K562 (cell line): ENCODE measurements at regions not wholly inside any gene's neighbourhood (a gene's known extent, or its start where the extent isn't known, plus 50 kb on each side); places are given as distances from the start of the nearest gene placed in this dataset.

Experiments
- EGR1 ChIP-seq: fragments of 450-650 bp; conservative IDR thresholded peaks from 2 replicates; pipeline ENCODE4 v1.6.1; 2017; ENCODE audit warnings: mild to moderate bottlenecking
- HEY1 ChIP-seq: fragments of 250-450 bp; sonication (Bioruptor Pico); IDR thresholded peaks from 2 replicates; pipeline ENCODE4 v1.5.0; 2020; ENCODE audit warnings: mild to moderate bottlenecking, moderate library complexity, borderline replicate concordance
- NFRKB ChIP-seq: fragments of 450-650 bp; IDR thresholded peaks from 2 replicates; pipeline ENCODE4 v1.6.1; 2016; ENCODE audit warnings: low read depth
- RCOR1 ChIP-seq, 2 experiments: IDR thresholded peaks; 2 replicates each; pipeline ENCODE4 v1.6.1; 2012; ENCODE audit warnings: low read depth in 2 of 2, low read length in 2 of 2, borderline replicate concordance in 1 of 2, improper control_type of control experiment in 1 of 2
- TCF3 ChIP-seq: sonication (generic); formaldehyde crosslinking; IDR thresholded peaks from 2 replicates; pipeline ENCODE4 v1.4.0; 2020; ENCODE audit warnings: mild to moderate bottlenecking, missing genetic modification reagents
- TEAD4 ChIP-seq, 2 experiments: sonication (generic) in 1 of 2; formaldehyde crosslinking in 1 of 2; IDR thresholded peaks; 2 replicates each; pipeline versions ENCODE4 v1.6.1 to v1.8.0; 2012 to 2022; ENCODE audit warnings: borderline replicate concordance in 1 of 2, inconsistent platforms in 1 of 2, low read length in 1 of 2, mild to moderate bottlenecking in 1 of 2, missing genetic modification reagents in 1 of 2
- ZFX ChIP-seq: sonication (generic); formaldehyde crosslinking; IDR thresholded peaks from 2 replicates; pipeline ENCODE4 v1.8.0; 2022; ENCODE audit warnings: mild to moderate bottlenecking, missing genetic modification reagents, moderate library complexity
- ZNF316 ChIP-seq: fragments of 450-650 bp; IDR thresholded peaks from 2 replicates; pipeline ENCODE4 v1.6.1; 2016
- ZNF695 ChIP-seq: fragments of 450-650 bp; formaldehyde crosslinking; IDR thresholded peaks from 2 replicates; pipeline ENCODE4 v1.4.0; 2020; ENCODE audit warnings: mild to moderate bottlenecking, moderate library complexity
- TF ChIP-seq, protein P1 (sequence below): fragments of 450-650 bp; IDR thresholded peaks from 2 replicates; pipeline ENCODE4 v1.6.1; 2016; ENCODE audit warnings: missing biosample characterization, missing genetic modification characterization
- TF ChIP-seq, protein P2 (sequence below), 3 experiments: fragments of 200-800 bp in 1 of 3; sonication (Bioruptor generic) in 1 of 3; sonication (generic) in 1 of 3; formaldehyde crosslinking in 1 of 3; IDR thresholded peaks; 2 replicates each; pipeline versions ENCODE4 v1.6.1 to v1.8.0; 2016 to 2022; ENCODE audit warnings: mild to moderate bottlenecking in 2 of 3, missing compliant biosample characterization in 2 of 3, missing genetic modification characterization in 2 of 3, missing genetic modification reagents in 1 of 3
- TF ChIP-seq, protein P3 (sequence below), 2 experiments: fragments of 450-650 bp in 1 of 2; sonication (generic) in 1 of 2; formaldehyde crosslinking in 1 of 2; IDR thresholded peaks; 2 replicates each; pipeline versions ENCODE4 v1.7.1 to v1.9.0; 2016 to 2022; ENCODE audit warnings: inconsistent platforms in 1 of 2, mild to moderate bottlenecking in 1 of 2, missing genetic modification reagents in 1 of 2
- TF ChIP-seq, protein P4 (sequence below): sonication (generic); formaldehyde crosslinking; IDR thresholded peaks from 2 replicates; pipeline ENCODE4 v1.9.0; 2022; ENCODE audit warnings: mild to moderate bottlenecking, missing genetic modification reagents

DNA sequence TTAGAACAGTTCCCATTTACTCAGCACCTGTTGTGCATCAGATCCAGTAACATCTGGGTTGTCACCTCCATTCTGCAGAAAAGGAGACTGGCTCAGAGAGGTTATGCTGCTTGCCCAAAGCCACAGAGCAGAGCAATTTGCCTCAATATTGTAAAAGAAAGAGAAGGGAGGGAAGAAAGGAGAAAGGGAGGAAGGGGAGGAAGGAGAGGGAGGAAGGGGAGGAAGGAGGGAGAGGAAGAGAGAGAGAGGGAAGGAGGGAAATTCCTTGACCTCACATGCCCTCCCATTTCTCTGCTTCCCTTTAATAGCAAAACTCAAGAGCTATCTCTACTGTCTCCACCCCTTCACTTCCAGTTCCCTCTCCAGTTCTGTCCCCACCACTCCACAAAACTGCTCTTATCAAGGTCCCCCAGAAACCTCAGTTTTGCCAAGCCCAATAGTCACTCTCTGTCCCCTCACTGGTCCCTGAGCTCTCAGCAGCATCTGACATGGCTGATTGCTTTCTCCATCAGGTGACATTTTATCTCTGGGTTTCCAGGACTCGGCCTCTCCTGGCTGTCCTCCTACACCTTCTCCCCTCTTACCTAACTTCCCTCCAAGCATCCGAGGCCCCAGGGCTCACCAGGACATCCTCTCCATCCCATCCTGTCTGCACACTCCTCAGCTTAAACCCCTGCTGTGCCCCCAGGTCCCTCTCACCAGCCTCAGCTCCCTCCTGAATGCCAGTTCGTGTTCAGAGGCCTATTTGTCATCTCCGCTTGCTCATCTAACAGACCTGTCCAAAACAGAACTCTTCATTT is 104.7 kb upstream of the LINGO1 start (continued):
- TF ChIP-seq, protein P1, sequence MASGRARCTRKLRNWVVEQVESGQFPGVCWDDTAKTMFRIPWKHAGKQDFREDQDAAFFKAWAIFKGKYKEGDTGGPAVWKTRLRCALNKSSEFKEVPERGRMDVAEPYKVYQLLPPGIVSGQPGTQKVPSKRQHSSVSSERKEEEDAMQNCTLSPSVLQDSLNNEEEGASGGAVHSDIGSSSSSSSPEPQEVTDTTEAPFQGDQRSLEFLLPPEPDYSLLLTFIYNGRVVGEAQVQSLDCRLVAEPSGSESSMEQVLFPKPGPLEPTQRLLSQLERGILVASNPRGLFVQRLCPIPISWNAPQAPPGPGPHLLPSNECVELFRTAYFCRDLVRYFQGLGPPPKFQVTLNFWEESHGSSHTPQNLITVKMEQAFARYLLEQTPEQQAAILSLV (tag) = peak; percentile 56; the same call in 1 of the 2 replicates
- TF ChIP-seq HEY1 (CRISPR knock-in tag) = no peak
- no peak for TF ChIP-seq ZNF695
- TF ChIP-seq EGR1 = peak; percentile 59
- peak; percentile 93 for TF ChIP-seq TEAD4 (IDR thresholded peaks at IDR 0.05; ENCODE audit: low read length)
- no peak for TF ChIP-seq TEAD4 (CRISPR knock-in tag; IDR thresholded peaks at IDR 0.05; ENCODE audit: borderline replicate concordance)
- TF ChIP-seq TCF3 (CRISPR knock-in tag) = peak; percentile 95
- TF ChIP-seq, protein P2, sequence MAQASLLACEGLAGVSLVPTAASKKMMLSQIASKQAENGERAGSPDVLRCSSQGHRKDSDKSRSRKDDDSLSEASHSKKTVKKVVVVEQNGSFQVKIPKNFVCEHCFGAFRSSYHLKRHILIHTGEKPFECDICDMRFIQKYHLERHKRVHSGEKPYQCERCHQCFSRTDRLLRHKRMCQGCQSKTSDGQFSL (CRISPR knock-in tag; IDR thresholded peaks at IDR 0.05) = 0 out of 2 replicates have a peak, but pooled peaks have one; percentile 14
- TF ChIP-seq, protein P2 (tag; IDR thresholded peaks at IDR 0.05) = no peak
- TF ChIP-seq RCOR1 (IDR thresholded peaks at IDR 0.05; ENCODE audit: borderline replicate concordance in 1 of 2, low read depth in 2 of 2, low read length in 2 of 2) = peak; percentile 66 to 87; a peak in 3 of 4 replicates
- TF ChIP-seq ZFX (CRISPR knock-in tag) = no peak; the same call in none of the 2 replicates
- peak; percentile 26; the same call in 1 of the 2 replicates for TF ChIP-seq NFRKB
- TF ChIP-seq, protein P3, sequence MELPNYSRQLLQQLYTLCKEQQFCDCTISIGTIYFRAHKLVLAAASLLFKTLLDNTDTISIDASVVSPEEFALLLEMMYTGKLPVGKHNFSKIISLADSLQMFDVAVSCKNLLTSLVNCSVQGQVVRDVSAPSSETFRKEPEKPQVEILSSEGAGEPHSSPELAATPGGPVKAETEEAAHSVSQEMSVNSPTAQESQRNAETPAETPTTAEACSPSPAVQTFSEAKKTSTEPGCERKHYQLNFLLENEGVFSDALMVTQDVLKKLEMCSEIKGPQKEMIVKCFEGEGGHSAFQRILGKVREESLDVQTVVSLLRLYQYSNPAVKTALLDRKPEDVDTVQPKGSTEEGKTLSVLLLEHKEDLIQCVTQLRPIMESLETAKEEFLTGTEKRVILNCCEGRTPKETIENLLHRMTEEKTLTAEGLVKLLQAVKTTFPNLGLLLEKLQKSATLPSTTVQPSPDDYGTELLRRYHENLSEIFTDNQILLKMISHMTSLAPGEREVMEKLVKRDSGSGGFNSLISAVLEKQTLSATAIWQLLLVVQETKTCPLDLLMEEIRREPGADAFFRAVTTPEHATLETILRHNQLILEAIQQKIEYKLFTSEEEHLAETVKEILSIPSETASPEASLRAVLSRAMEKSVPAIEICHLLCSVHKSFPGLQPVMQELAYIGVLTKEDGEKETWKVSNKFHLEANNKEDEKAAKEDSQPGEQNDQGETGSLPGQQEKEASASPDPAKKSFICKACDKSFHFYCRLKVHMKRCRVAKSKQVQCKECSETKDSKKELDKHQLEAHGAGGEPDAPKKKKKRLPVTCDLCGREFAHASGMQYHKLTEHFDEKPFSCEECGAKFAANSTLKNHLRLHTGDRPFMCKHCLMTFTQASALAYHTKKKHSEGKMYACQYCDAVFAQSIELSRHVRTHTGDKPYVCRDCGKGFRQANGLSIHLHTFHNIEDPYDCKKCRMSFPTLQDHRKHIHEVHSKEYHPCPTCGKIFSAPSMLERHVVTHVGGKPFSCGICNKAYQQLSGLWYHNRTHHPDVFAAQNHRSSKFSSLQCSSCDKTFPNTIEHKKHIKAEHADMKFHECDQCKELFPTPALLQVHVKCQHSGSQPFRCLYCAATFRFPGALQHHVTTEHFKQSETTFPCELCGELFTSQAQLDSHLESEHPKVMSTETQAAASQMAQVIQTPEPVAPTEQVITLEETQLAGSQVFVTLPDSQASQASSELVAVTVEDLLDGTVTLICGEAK (IDR thresholded peaks at IDR 0.05) = peak; percentile 57; the same call in 1 of the 2 replicates
- TF ChIP-seq, protein P3 (CRISPR knock-in tag; IDR thresholded peaks at IDR 0.05) = no peak
- TF ChIP-seq ZNF316 = 0 out of 2 replicates have a peak, but pooled peaks have one; percentile 8
- TF ChIP-seq, protein P4, sequence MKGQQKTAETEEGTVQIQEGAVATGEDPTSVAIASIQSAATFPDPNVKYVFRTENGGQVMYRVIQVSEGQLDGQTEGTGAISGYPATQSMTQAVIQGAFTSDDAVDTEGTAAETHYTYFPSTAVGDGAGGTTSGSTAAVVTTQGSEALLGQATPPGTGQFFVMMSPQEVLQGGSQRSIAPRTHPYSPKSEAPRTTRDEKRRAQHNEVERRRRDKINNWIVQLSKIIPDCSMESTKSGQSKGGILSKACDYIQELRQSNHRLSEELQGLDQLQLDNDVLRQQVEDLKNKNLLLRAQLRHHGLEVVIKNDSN (CRISPR knock-in tag) = peak; percentile 70; the same call in 1 of the 2 replicates
